ENCODE measurements at regions not wholly inside any gene's neighbourhood (a gene's known extent, or its start where the extent isn't known, plus 50 kb on each side); places are given as distances from the start of the nearest gene placed in this dataset.

GRCh38 chr5:3671337-3671736, 75.7 kb downstream of the IRX1 start:
- H2AFZ ChIP-seq (ENCODE audit: low read length): no peak overlapping the region
- no peaks in the 10 kb centered on the region for H4K20me1 ChIP-seq (ENCODE audit: insufficient read depth, low read length)
- H3K4me3 ChIP-seq (ENCODE audit: low read depth, low read length, poor library complexity, severe bottlenecking): no peak overlapping the region
- H3K4me1 ChIP-seq (ENCODE audit: insufficient read depth, low read length, poor library complexity, severe bottlenecking): no peaks in the 10 kb centered on the region
- H3K4me2 ChIP-seq (ENCODE audit: low read length): no peak overlapping the region
- intact Hi-C loops (cut with micrococcal nuclease; ENCODE audit: unreplicated experiment): no loop called here
- no TSS peak for BruUV-seq (replicated peaks)
- no peaks in the 10 kb centered on the region for H3K9me2 ChIP-seq (ENCODE audit: insufficient read depth, low read length)
- no peaks in the 10 kb centered on the region for H3K9me3 ChIP-seq (ENCODE audit: low read length)
- TF ChIP-seq EZH2phosphoT487 (IDR thresholded peaks at IDR 0.05; ENCODE audit: borderline replicate concordance, low read depth, low read length) (no peak), CTCF (conservative IDR thresholded peaks at IDR 0.05; ENCODE audit: low read length) (no peak)
- ChIA-PET CTCF (ENCODE audit: unreplicated experiment) (interaction anchor here (1.0 kb wide), 1 partner anchor 68 kb away, joined by 3 read pairs; no protein-coding TSS in a partner anchor), POLR2A (no interaction called here)
- no peaks in the 10 kb centered on the region for H3K79me2 ChIP-seq (ENCODE audit: insufficient read depth, low read depth, low read length)
- no peak overlapping the region for H3K27ac ChIP-seq (ENCODE audit: low read depth, low read length, poor library complexity, severe bottlenecking)
- H3K36me3 ChIP-seq (ENCODE audit: insufficient read depth, low read length): no peaks in the 10 kb centered on the region
- no peak for DNase-seq (ENCODE audit: low spot score)

- H3K4me3 ChIP-seq (ENCODE audit: low read depth, low read length, poor library complexity, severe bottlenecking): no peak overlapping the region
- no peaks in the 10 kb centered on the region for H3K9me2 ChIP-seq (ENCODE audit: insufficient read depth, low read length)
- H3K36me3 ChIP-seq (ENCODE audit: insufficient read depth, low read length): no peaks in the 10 kb centered on the region
- H3K27ac ChIP-seq (ENCODE audit: low read depth, low read length, poor library complexity, severe bottlenecking): no peak overlapping the region
- H2AFZ ChIP-seq (ENCODE audit: low read length): no peak overlapping the region
- H3K9me3 ChIP-seq (ENCODE audit: low read length): no peaks in the 10 kb centered on the region
- H3K4me1 ChIP-seq (ENCODE audit: insufficient read depth, low read length, poor library complexity, severe bottlenecking): no peaks in the 10 kb centered on the region
- TF ChIP-seq CTCF (conservative IDR thresholded peaks at IDR 0.05; ENCODE audit: low read length) (no peak), EZH2phosphoT487 (IDR thresholded peaks at IDR 0.05; ENCODE audit: borderline replicate concordance, low read depth, low read length) (no peak)
- BruUV-seq (replicated peaks): no TSS peak
- DNase-seq (ENCODE audit: low spot score): no peak
- no peaks in the 10 kb centered on the region for H4K20me1 ChIP-seq (ENCODE audit: insufficient read depth, low read length)
- ChIA-PET POLR2A (interaction anchor here (0.7 kb wide), 1 partner anchor 11 kb away, joined by 3 read pairs; no protein-coding TSS in a partner anchor), CTCF (ENCODE audit: unreplicated experiment) (no interaction called here)
- intact Hi-C loops (cut with micrococcal nuclease; ENCODE audit: unreplicated experiment): no loop called here
- H3K4me2 ChIP-seq (ENCODE audit: low read length): no peak overlapping the region
- no peaks in the 10 kb centered on the region for H3K79me2 ChIP-seq (ENCODE audit: insufficient read depth, low read depth, low read length)
These were observed 83.2 kb downstream of the IRX1 start for GRCh38 chr5:3678801-3679200.

- Histone ChIP-seq H3K79me2 (ENCODE audit: insufficient read depth, low read depth, low read length) (no peaks in the 10 kb centered on the region), H4K20me1 (ENCODE audit: insufficient read depth, low read length) (no peaks in the 10 kb centered on the region), H3K36me3 (ENCODE audit: insufficient read depth, low read length) (no peaks in the 10 kb centered on the region), H3K9me2 (ENCODE audit: insufficient read depth, low read length) (no peaks in the 10 kb centered on the region), H3K9me3 (ENCODE audit: low read length) (no peaks in the 10 kb centered on the region), H3K4me3 (ENCODE audit: low read depth, low read length, poor library complexity, severe bottlenecking) (no peak overlapping the region), H3K4me2 (ENCODE audit: low read length) (no peak overlapping the region), H3K27ac (ENCODE audit: low read depth, low read length, poor library complexity, severe bottlenecking) (no peak overlapping the region), H3K4me1 (ENCODE audit: insufficient read depth, low read length, poor library complexity, severe bottlenecking) (no peaks in the 10 kb centered on the region), H2AFZ (ENCODE audit: low read length) (no peak overlapping the region)
- no TSS peak for BruUV-seq (replicated peaks)
- no peak for DNase-seq (ENCODE audit: low spot score)
- TF ChIP-seq EZH2phosphoT487 (IDR thresholded peaks at IDR 0.05; ENCODE audit: borderline replicate concordance, low read depth, low read length) (no peak), CTCF (conservative IDR thresholded peaks at IDR 0.05; ENCODE audit: low read length) (no peak)
- ChIA-PET POLR2A (no interaction called here), CTCF (ENCODE audit: unreplicated experiment) (no interaction called here)
- intact Hi-C loops (cut with micrococcal nuclease; ENCODE audit: unreplicated experiment): no loop called here
These were observed 85.2 kb downstream of the IRX1 start for GRCh38 chr5:3680821-3681220.

Measured in OCI-LY7 (cell line).